ENCODE measurements at regions not wholly inside any gene's neighbourhood (a gene's known extent, or its start where the extent isn't known, plus 50 kb on each side); places are given as distances from the start of the nearest gene placed in this dataset.

DNA sequence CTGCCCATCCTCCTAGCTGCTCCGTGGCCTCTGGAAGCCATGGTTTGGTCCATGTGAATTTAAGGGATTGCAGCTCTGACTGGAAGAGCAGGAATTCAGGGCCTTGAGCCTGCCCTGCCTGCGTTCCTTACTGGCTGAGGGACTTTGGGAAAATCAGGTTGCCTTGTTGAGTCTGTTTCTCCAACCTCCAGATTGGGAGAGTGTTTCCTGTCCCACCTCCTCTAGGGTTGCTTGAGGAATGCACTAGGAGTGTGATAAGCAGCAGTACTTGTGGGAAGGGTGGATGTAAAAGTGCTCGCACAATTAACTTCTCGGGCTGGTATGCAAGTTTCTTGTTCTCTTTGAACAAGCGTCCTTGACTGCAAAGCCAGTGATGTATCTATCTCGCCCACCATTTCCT, 84.4 kb upstream of the YWHAQ start:
- H3K36me3 ChIP-seq = no peaks in the 10 kb centered on the region
- DNase-seq = no peak
- no peaks in the 10 kb centered on the region for H3K27me3 ChIP-seq (replicated peaks in 1 of 7)
- no peaks in the 10 kb centered on the region for H3K9me3 ChIP-seq
- H3K27ac ChIP-seq = no peak overlapping the region
- intact Hi-C loops (cut with DNase I; ENCODE audit: low total_unique reads) = no loop called here
- TF ChIP-seq POLR2AphosphoS5 (IDR thresholded peaks at IDR 0.05) (no peak), POLR2A (IDR thresholded peaks at IDR 0.05) (no peak)
- TF ChIP-seq, protein P1, sequence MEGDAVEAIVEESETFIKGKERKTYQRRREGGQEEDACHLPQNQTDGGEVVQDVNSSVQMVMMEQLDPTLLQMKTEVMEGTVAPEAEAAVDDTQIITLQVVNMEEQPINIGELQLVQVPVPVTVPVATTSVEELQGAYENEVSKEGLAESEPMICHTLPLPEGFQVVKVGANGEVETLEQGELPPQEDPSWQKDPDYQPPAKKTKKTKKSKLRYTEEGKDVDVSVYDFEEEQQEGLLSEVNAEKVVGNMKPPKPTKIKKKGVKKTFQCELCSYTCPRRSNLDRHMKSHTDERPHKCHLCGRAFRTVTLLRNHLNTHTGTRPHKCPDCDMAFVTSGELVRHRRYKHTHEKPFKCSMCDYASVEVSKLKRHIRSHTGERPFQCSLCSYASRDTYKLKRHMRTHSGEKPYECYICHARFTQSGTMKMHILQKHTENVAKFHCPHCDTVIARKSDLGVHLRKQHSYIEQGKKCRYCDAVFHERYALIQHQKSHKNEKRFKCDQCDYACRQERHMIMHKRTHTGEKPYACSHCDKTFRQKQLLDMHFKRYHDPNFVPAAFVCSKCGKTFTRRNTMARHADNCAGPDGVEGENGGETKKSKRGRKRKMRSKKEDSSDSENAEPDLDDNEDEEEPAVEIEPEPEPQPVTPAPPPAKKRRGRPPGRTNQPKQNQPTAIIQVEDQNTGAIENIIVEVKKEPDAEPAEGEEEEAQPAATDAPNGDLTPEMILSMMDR (IDR thresholded peaks at IDR 0.05 in 8 of 11, conservative IDR thresholded peaks at IDR 0.05 in 3 of 11) = no peak
- no peak overlapping the region for H3K4me3 ChIP-seq
- 64 to 78% (median 69%) methylated on average over 4 to 6 of the region's 6 CpGs for WGBS, 5 donors
- peaks cover 0 to 8% (median 0%) of the 10 kb centered on the region in 6 donors for H3K4me1 ChIP-seq

DNA sequence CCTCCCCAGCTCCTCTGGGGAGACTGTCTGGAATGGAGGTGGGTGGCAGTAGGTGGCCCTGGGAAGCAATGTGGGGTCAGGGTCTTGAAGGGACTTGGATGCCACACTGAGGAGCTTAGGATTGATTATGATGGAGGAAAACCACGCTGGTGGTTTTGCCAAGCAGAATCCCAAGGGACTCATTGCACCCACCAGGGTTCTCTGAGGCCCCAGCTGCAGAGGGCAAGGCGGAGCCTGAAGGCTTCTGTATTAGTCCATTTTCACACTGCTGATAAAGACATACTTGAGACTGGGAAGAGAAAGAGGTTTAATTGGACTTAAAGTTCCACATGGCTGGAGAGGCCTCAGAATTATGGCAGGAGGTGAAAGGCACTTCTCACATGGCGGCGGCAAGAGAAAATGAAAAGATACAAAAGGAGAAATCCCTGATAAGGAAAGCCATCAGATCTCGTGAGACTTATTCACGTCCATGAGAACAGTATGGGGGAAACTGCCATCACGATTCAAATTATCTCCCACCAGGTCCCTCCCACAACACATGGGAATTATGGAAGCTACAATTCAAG, 87.2 kb upstream of the YWHAQ start:
- H3K4me1 ChIP-seq = no peaks in the 10 kb centered on the region
- no peaks in the 10 kb centered on the region for H3K27me3 ChIP-seq (replicated peaks in 1 of 7)
- no peaks in the 10 kb centered on the region for H3K9me3 ChIP-seq
- no peak overlapping the region for H3K27ac ChIP-seq
- no peak overlapping the region for H3K4me3 ChIP-seq
- no peaks in the 10 kb centered on the region for H3K36me3 ChIP-seq
- 90 to 96% (median 91%) methylated on average over 7 of the region's 7 CpGs for WGBS, 5 donors
- DNase-seq = no peak
- intact Hi-C loops (cut with DNase I; ENCODE audit: low total_unique reads) = no loop called here
- TF ChIP-seq, protein P1 (IDR thresholded peaks at IDR 0.05 in 8 of 11, conservative IDR thresholded peaks at IDR 0.05 in 3 of 11) = no peak
- TF ChIP-seq POLR2AphosphoS5 (IDR thresholded peaks at IDR 0.05) (no peak), POLR2A (IDR thresholded peaks at IDR 0.05) (no peak)

DNA sequence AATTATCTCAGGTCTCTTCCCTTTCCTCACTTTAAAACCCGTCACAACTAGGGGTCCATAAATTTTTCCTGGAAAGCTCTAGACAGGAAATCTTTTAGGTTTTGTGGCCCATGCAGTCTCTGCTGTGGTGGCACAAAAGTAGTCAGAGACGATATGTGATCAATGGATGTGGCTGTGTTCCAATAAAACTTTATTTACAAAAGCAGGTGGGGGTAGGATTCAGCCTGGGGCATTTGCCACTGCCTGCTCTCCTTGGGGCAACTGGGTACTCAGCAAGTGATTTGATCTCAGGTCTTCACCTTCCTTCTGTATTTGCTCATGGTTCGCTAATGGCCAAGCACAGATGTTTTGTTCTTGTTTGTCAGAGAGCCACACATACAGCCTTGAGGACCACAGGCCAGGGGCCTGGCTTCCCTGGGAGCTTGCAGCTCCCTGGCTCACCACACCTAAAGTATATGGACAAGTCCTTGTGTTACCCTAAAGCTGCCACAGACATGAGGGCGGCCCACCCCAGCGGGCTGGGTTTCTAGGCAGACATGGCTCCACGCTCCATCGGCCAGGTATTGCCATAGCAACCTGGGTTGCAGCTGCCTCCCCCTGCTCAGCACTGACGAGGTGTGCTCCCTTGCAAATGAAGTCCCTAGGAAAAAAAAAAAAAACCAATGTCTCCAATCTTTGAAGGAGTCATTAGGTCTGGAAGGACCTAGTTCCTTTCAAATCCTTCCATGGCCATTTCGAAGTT, 89.7 kb upstream of the YWHAQ start:
- intact Hi-C loops (cut with DNase I; ENCODE audit: low total_unique reads) = no loop called here
- no peak for TF ChIP-seq POLR2AphosphoS5 (IDR thresholded peaks at IDR 0.05)
- TF ChIP-seq, protein P1 (IDR thresholded peaks at IDR 0.05 in 8 of 11, conservative IDR thresholded peaks at IDR 0.05 in 3 of 11) = no peak
- no peak for TF ChIP-seq POLR2A (IDR thresholded peaks at IDR 0.05)
- Histone ChIP-seq H3K9me3 (no peaks in the 10 kb centered on the region), H3K36me3 (no peaks in the 10 kb centered on the region), H3K27ac (no peak overlapping the region), H3K4me3 (no peak overlapping the region), H3K4me1 (no peaks in the 10 kb centered on the region), H3K27me3 (replicated peaks in 1 of 7) (no peaks in the 10 kb centered on the region)
- no peak for DNase-seq
- 82 to 91% (median 87%) methylated on average over 9 of the region's 9 CpGs for WGBS, 5 donors

DNA sequence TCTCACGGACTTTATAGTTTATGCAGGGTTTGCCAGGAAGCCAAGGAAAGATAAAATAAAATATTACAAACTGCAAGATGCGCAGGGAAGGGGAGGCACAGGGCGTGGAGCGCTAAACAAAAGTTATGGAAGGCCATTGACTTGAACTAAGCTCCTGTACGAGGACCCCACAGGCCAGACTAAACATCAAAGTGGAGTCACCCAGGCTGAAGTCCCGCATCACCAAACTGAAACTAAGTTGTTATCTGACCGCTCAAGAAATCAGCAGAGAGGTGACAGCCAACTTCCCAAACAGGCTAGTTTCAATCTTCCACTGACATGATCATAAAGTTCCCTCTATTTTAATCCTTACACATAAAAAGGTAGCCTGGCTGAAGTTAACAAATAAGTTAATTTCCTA, 90.5 kb upstream of the YWHAQ start:
- H3K9me3 ChIP-seq = no peaks in the 10 kb centered on the region
- 66 to 75% (median 73%) methylated on average over 7 of the region's 7 CpGs for WGBS, 5 donors

More for the DNA sequence above, 90.5 kb upstream of the YWHAQ start:
- H3K36me3 ChIP-seq = no peaks in the 10 kb centered on the region
- H3K27ac ChIP-seq = no peak overlapping the region
- H3K4me3 ChIP-seq = no peak overlapping the region
- DNase-seq = peak; percentile 18
- no peaks in the 10 kb centered on the region for H3K27me3 ChIP-seq (replicated peaks in 1 of 7)
- intact Hi-C loops (cut with DNase I; ENCODE audit: low total_unique reads) = no loop called here
- TF ChIP-seq, protein P1 (IDR thresholded peaks at IDR 0.05 in 8 of 11, conservative IDR thresholded peaks at IDR 0.05 in 3 of 11) = no peak
- TF ChIP-seq POLR2AphosphoS5 (IDR thresholded peaks at IDR 0.05) (no peak), POLR2A (IDR thresholded peaks at IDR 0.05) (no peak)
- no peaks in the 10 kb centered on the region for H3K4me1 ChIP-seq
